H1 (cell line): ENCODE measurements at regions not wholly inside any gene's neighbourhood (a gene's known extent, or its start where the extent isn't known, plus 50 kb on each side); places are given as distances from the start of the nearest gene placed in this dataset.

Experiments used
- CHD7 ChIP-seq: fragments of 300-600 bp; sonication (generic); IDR thresholded peaks from 2 replicates; pipeline ENCODE4 v1.7.1; 2012; ENCODE audit warnings: low read length, moderate library complexity, mild to moderate bottlenecking, inconsistent platforms; ENCODE audit not compliant: insufficient replicate concordance
- KDM5A ChIP-seq: fragments of 200-600 bp; IDR thresholded peaks from 2 replicates; pipeline ENCODE4 v1.7.1; 2012; ENCODE audit warnings: mild to moderate bottlenecking, low read length, inconsistent platforms, mixed read lengths
- NANOG ChIP-seq: IDR thresholded peaks from 2 replicates; pipeline ENCODE4 v1.6.1; 2011; ENCODE audit warnings: low read length, low read depth, mild to moderate bottlenecking, inconsistent platforms; ENCODE audit not compliant: insufficient read depth, poor library complexity, severe bottlenecking
- RFX5 ChIP-seq: IDR thresholded peaks from 2 replicates; pipeline ENCODE4 v1.6.1; 2011; ENCODE audit warnings: low read depth, low read length, improper control_type of control experiment, borderline replicate concordance
- RXRA ChIP-seq: IDR thresholded peaks from 2 replicates; pipeline ENCODE4 v1.6.1; 2011; ENCODE audit warnings: low read depth, mild to moderate bottlenecking, low read length, moderate library complexity; ENCODE audit not compliant: insufficient read depth
- TAF1 ChIP-seq: IDR thresholded peaks from 2 replicates; pipeline ENCODE4 v1.6.1; 2011; ENCODE audit warnings: mild to moderate bottlenecking, low read depth, low read length

GRCh38 chr6:139643986-139644385 lies 269.5 kb upstream of the CITED2 start (continued):
- TF ChIP-seq CHD7 (no peak), RXRA (no peak), KDM5A (no peak), RFX5 (no peak), NANOG (no peak), TAF1 (no peak)
